Loucy (cell line): ENCODE measurements at regions not wholly inside any gene's neighbourhood (a gene's known extent, or its start where the extent isn't known, plus 50 kb on each side); places are given as distances from the start of the nearest gene placed in this dataset.

Source experiments
- CTCF ChIP-seq: fragments of 200-600 bp; sonication (generic); conservative IDR thresholded peaks from 2 replicates; pipeline ENCODE4 v1.5.1; 2014; ENCODE audit warnings: mild to moderate bottlenecking, antibody characterized with exemption, low read length
- EZH2phosphoT487 ChIP-seq: fragments of 200-600 bp; IDR thresholded peaks from 2 replicates; pipeline ENCODE4 v1.6.1; 2018; ENCODE audit warnings: antibody characterized with exemption, mild to moderate bottlenecking, moderate library complexity, borderline replicate concordance

- TF ChIP-seq CTCF (no peak), EZH2phosphoT487 (no peak)
These were observed 136.0 kb upstream of the ZSWIM2 start for GRCh38 chr2:186984966-186985365.
